ENCODE measurements at regions not wholly inside any gene's neighbourhood (a gene's known extent, or its start where the extent isn't known, plus 50 kb on each side); places are given as distances from the start of the nearest gene placed in this dataset.
"Not testable (repeated sequence)": the region's sequence is repeated elsewhere in the genome, so short reads cannot be mapped to it uniquely, and the experiment has no call there.

GRCh38 chr13:89205856-89206520 is 1534.8 kb downstream of the SLITRK5 start:
- FAIRE-seq = no peak
- TF ChIP-seq CTCF (IDR thresholded peaks at IDR 0.05) = no peak
- Histone ChIP-seq H3K36me3 (no peaks in the 10 kb centered on the region), H3K4me3 (no peak overlapping the region), H3K9me3 (no peaks in the 10 kb centered on the region), H3K27me3 (no peaks in the 10 kb centered on the region), H3K27ac (no peak overlapping the region), H3K4me1 (no peaks in the 10 kb centered on the region)
- 67 to 73% methylated on average over 3 of the region's 3 CpGs for WGBS, 2 donors
- no peak for ATAC-seq
- DNase-seq = no peak
- intact Hi-C loops (cut with DNase I) = no loop called here

GRCh38 chr13:89212186-89212585 is 1541.0 kb downstream of the SLITRK5 start:
- Histone ChIP-seq H3K27ac (no peak overlapping the region), H3K27me3 (no peaks in the 10 kb centered on the region), H3K36me3 (no peaks in the 10 kb centered on the region), H3K4me1 (peaks cover 0 to 8% (median 0%) of the 10 kb centered on the region in 3 donors), H3K4me3 (no peak overlapping the region), H3K9me3 (no peaks in the 10 kb centered on the region)
- intact Hi-C loops (cut with DNase I) = no loop called here
- FAIRE-seq (no peak), DNase-seq (no peak), ATAC-seq (no peak)
- WGBS, 2 donors = 78 to 82% methylated on average over 1 of the region's 1 CpG
- no peak for TF ChIP-seq CTCF (IDR thresholded peaks at IDR 0.05)

- TF ChIP-seq CTCF (IDR thresholded peaks at IDR 0.05) = no peak
Observed at GRCh38 chr13:89214185-89214584, 1543.0 kb downstream of the SLITRK5 start.

GRCh38 chr13:89215319-89215718 is 1544.1 kb downstream of the SLITRK5 start:
- H3K9me3 ChIP-seq; H3K4me3 ChIP-seq; H3K4me1 ChIP-seq; H3K27ac ChIP-seq; H3K27me3 ChIP-seq; ATAC-seq; FAIRE-seq; H3K36me3 ChIP-seq; intact Hi-C loops (cut with DNase I): not testable (repeated sequence)
- peak in 1 of 6 donors; percentile 13 for DNase-seq
- 84 to 94% methylated on average over 13 of the region's 13 CpGs for WGBS, 2 donors

More at GRCh38 chr13:89214185-89214584, 1543.0 kb downstream of the SLITRK5 start:
- Histone ChIP-seq H3K4me3 (no peak overlapping the region), H3K4me1 (peaks cover 0 to 8% (median 0%) of the 10 kb centered on the region in 3 donors), H3K27me3 (no peaks in the 10 kb centered on the region), H3K27ac (no peak overlapping the region), H3K36me3 (no peaks in the 10 kb centered on the region), H3K9me3 (no peaks in the 10 kb centered on the region)
- DNase-seq (no peak), FAIRE-seq (no peak), ATAC-seq (peak in 2 of 4 donors; percentile 24 to 68)
- intact Hi-C loops (cut with DNase I) = no loop called here
- 29 to 48% methylated on average over 1 of the region's 1 CpG for WGBS, 2 donors

GRCh38 chr13:89217813-89218212 is 1546.6 kb downstream of the SLITRK5 start:
- Histone ChIP-seq H3K9me3 (no peaks in the 10 kb centered on the region), H3K4me1 (peaks cover 0 to 8% (median 0%) of the 10 kb centered on the region in 3 donors), H3K27me3 (no peaks in the 10 kb centered on the region), H3K27ac (no peak overlapping the region), H3K36me3 (no peaks in the 10 kb centered on the region), H3K4me3 (no peak overlapping the region)
- no peak for DNase-seq
- no peak for ATAC-seq
- no peak for FAIRE-seq
- no peak for TF ChIP-seq CTCF (IDR thresholded peaks at IDR 0.05)
- intact Hi-C loops (cut with DNase I) = no loop called here
